IMR-90 (cell line): ENCODE measurements at regions not wholly inside any gene's neighbourhood (a gene's known extent, or its start where the extent isn't known, plus 50 kb on each side); places are given as distances from the start of the nearest gene placed in this dataset.

Experiments used
- ATAC-seq: fragments of 200-7000 bp; cut with Tn5 transposase; 2 replicates; pipeline ENCODE4 v1.9.1; 2020; ENCODE audit warnings: low read depth, mild to moderate bottlenecking, moderate library complexity
- BruUV-seq: library from RNA; stranded (reverse); fragments of 400-500 nt; replicated peaks from 2 replicates; lab custom pipeline; 2021; lab: Mats Ljungman, UMichigan
- CTCF ChIA-PET: fragments of 300-600 bp; formaldehyde crosslinking; extraction: SDS; loops from one replicate; lab custom pipeline; 2021; ENCODE audit warnings: antibody characterized with exemption; lab: Yijun Ruan, JAX
- POLR2A ChIA-PET: fragments of 300-600 bp; sonication (Branson Sonifier 250); formaldehyde crosslinking; loops from one replicate; lab custom pipeline; 2022; ENCODE audit warnings: antibody characterized with exemption; ENCODE audit not compliant: unreplicated experiment; lab: Charles Lee
- DNase-seq: peaks from one replicate; pipeline ENCODE4 v3.0.0; 2013
- H2AFZ ChIP-seq: replicated peaks from 2 replicates; pipeline ENCODE3; 2013; ENCODE audit warnings: low read length, mild to moderate bottlenecking; ENCODE audit not compliant: poor library complexity
- H2AK5ac ChIP-seq: 2 replicates; pipeline ENCODE4 v1.6.1; 2013; ENCODE audit warnings: low read depth, low read length, inconsistent platforms
- H2AK9ac ChIP-seq: replicated peaks from 2 replicates; pipeline ENCODE3; 2013; ENCODE audit warnings: mild to moderate bottlenecking, low read depth, low read length, moderate library complexity; ENCODE audit not compliant: poor library complexity
- H2BK120ac ChIP-seq: 2 replicates; pipeline ENCODE4 v1.6.1; 2013; ENCODE audit warnings: low read depth, low read length, inconsistent platforms
- H2BK15ac ChIP-seq: 3 replicates; pipeline ENCODE4 v1.6.1; 2013; ENCODE audit warnings: low read depth, low read length, inconsistent platforms
- H2BK20ac ChIP-seq: 2 replicates; pipeline ENCODE4 v1.6.1; 2013; ENCODE audit warnings: low read depth, mild to moderate bottlenecking, inconsistent platforms, low read length, moderate library complexity
- H2BK5ac ChIP-seq: 2 replicates; pipeline ENCODE4 v1.6.1; 2013; ENCODE audit warnings: mild to moderate bottlenecking, low read depth, low read length, inconsistent platforms; ENCODE audit not compliant: poor library complexity, severe bottlenecking
- H3K14ac ChIP-seq: replicated peaks from 2 replicates; pipeline ENCODE4 v1.6.1; 2013; ENCODE audit warnings: low read depth, low read length, inconsistent platforms
- H3K18ac ChIP-seq: 2 replicates; pipeline ENCODE4 v1.6.1; 2013; ENCODE audit warnings: low read depth, low read length, control low read depth
- H3K23ac ChIP-seq: 2 replicates; pipeline ENCODE4 v1.6.1; 2013; ENCODE audit warnings: low read depth, low read length, inconsistent platforms
- H3K27ac ChIP-seq: 2 replicates; pipeline ENCODE4 v1.5.1; 2013; ENCODE audit warnings: mild to moderate bottlenecking, control low read depth, low read length; ENCODE audit not compliant: insufficient read depth
- H3K27me3 ChIP-seq: 2 replicates; pipeline ENCODE4 v1.6.1; 2013; ENCODE audit warnings: low read length; ENCODE audit not compliant: control insufficient read depth, insufficient read depth
- H3K36me3 ChIP-seq: 2 replicates; pipeline ENCODE4 v1.6.1; 2013; ENCODE audit warnings: low read length, mixed read lengths; ENCODE audit not compliant: control insufficient read depth, insufficient read depth
- H3K4ac ChIP-seq: 2 replicates; pipeline ENCODE4 v1.6.1; 2013; ENCODE audit warnings: low read depth, low read length, inconsistent platforms
- H3K4me1 ChIP-seq: 2 replicates; pipeline ENCODE4 v1.6.1; 2013; ENCODE audit warnings: low read length, mixed read lengths; ENCODE audit not compliant: control insufficient read depth, insufficient read depth
- H3K4me2 ChIP-seq: 2 replicates; pipeline ENCODE4 v1.6.1; 2013; ENCODE audit warnings: low read depth, mild to moderate bottlenecking, control low read depth, low read length, moderate library complexity
- H3K4me3 ChIP-seq: 2 replicates; pipeline ENCODE4 v1.5.1; 2013; ENCODE audit warnings: low read depth, mild to moderate bottlenecking, control low read depth, low read length, moderate library complexity; ENCODE audit not compliant: insufficient read depth
- H3K56ac ChIP-seq: 2 replicates; pipeline ENCODE4 v1.6.1; 2013; ENCODE audit warnings: low read length, inconsistent platforms; ENCODE audit not compliant: insufficient read depth; ENCODE audit errors: extremely low read depth
- H3K79me1 ChIP-seq, 2 experiments: 2 replicates each; pipeline ENCODE4 v1.6.1; 2013; ENCODE audit warnings: low read length in 2 of 2, inconsistent platforms in 1 of 2, low read depth in 1 of 2
- H3K9ac ChIP-seq: 2 replicates; pipeline ENCODE4 v1.6.1; 2013; ENCODE audit warnings: low read depth, low read length, control low read depth
- H3K9me1 ChIP-seq: 2 replicates; pipeline ENCODE4 v1.6.1; 2013; ENCODE audit warnings: low read length, inconsistent platforms; ENCODE audit not compliant: insufficient read depth
- H3K9me3 ChIP-seq: 2 replicates; pipeline ENCODE4 v1.6.1; 2013; ENCODE audit warnings: low read length; ENCODE audit not compliant: control insufficient read depth, insufficient read depth
- H4K20me1 ChIP-seq: 2 replicates; pipeline ENCODE4 v1.6.1; 2013; ENCODE audit warnings: low read length, inconsistent platforms; ENCODE audit not compliant: insufficient read depth
- H4K5ac ChIP-seq: 2 replicates; pipeline ENCODE4 v1.6.1; 2013; ENCODE audit warnings: mild to moderate bottlenecking, low read depth, low read length, control low read depth
- H4K8ac ChIP-seq, 2 experiments: 2 replicates each; pipeline ENCODE4 v1.6.1; 2013; ENCODE audit warnings: low read depth in 2 of 2, low read length in 2 of 2, control low read depth in 1 of 2, inconsistent platforms in 1 of 2
- H4K91ac ChIP-seq: 2 replicates; pipeline ENCODE4 v1.6.1; 2013; ENCODE audit warnings: low read depth, low read length, inconsistent platforms; ENCODE audit not compliant: insufficient read depth
- CHD1 ChIP-seq: IDR thresholded peaks from 2 replicates; pipeline ENCODE4 v1.6.1; 2012; ENCODE audit warnings: low read depth, low read length, improper control_type of control experiment
- WGBS, 2 experiments: methylation state at CpG; one replicate each; pipeline versions ENCODE4 v1.1.5 to v1.1.7; 2013; ENCODE audit warnings: missing lambda C conversion rate in 2 of 2; ENCODE audit not compliant: insufficient read length in 1 of 2; ENCODE audit errors: extremely low coverage in 2 of 2; 5-methylcytosine and 5-hydroxymethylcytosine counted together
- dilution Hi-C: fragments of 300-500 bp; cut with HindIII; formaldehyde crosslinking; loops from one replicate; pipeline ENCODE4 v1.14.3; 2018; ENCODE audit warnings: low sequenced_read_pairs; ENCODE audit not compliant: unreplicated experiment
- in situ Hi-C: fragments of 300-500 bp; cut with MboI; formaldehyde crosslinking; loops from 3 replicates; pipeline ENCODE4 v1.14.3; 2019; ENCODE audit warnings: low sequenced_read_pairs, inconsistent platforms, mixed read lengths
- intact Hi-C: fragments of 100-400 bp; cut with micrococcal nuclease; formaldehyde crosslinking; loops from 2 replicates; pipeline ENCODE4 v1.10.0; 2022

DNA sequence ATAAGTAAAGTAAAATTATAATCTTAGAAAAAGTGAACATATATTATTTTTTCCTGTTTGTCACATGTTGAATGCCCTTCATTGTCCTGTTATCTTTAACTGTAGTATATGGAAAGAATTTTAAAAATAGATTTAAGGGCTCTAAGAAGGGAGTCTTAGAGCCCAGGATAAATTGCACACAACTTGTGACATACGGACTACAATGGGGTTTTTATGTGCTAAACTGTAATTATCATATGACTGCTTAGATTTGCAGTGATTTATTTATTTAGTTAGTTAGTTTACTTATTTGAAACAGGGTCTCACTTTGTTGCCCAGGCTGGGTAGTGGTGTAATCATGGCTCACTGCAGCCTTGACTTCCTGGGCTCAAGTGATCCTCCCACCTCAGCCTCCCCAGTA, 187.8 kb upstream of the HMGA2 start:
- Histone ChIP-seq H4K20me1 (no peaks in the 10 kb centered on the region), H3K27me3 (no peaks in the 10 kb centered on the region), H4K5ac (peak overlapping the region; percentile 30; the same call in 1 of the 2 replicates), H3K4me3 (no peak overlapping the region), H3K9me3 (no peaks in the 10 kb centered on the region), H3K9me1 (peaks cover 18% of the 10 kb centered on the region), H3K9ac (no peak overlapping the region), H4K8ac (peak overlapping the region; percentile 20 to 55; a peak in 2 of 4 replicates), H3K4me2 (no peak overlapping the region), H3K14ac (no peak overlapping the region; the same call in 1 of the 2 replicates), H2AFZ (no peak overlapping the region), H3K27ac (no peak overlapping the region), H3K18ac (peak overlapping the region; percentile 27; the same call in 1 of the 2 replicates), H2BK120ac (peak overlapping the region; percentile 93; the same call in 1 of the 2 replicates), H2BK20ac (peak overlapping the region; percentile 91; the same call in 1 of the 2 replicates), H2AK5ac (peak overlapping the region; percentile 81), H2AK9ac (no peak overlapping the region), H3K56ac (no peak overlapping the region), H2BK15ac (peak overlapping the region; percentile 90; the same call in 2 of the 3 replicates), H2BK5ac (peak overlapping the region; percentile 98), H3K36me3 (no peaks in the 10 kb centered on the region), H3K4ac (peak overlapping the region; percentile 83; the same call in 1 of the 2 replicates), H3K79me1 (peaks cover 0 to 47% of the 10 kb centered on the region in 2 experiments; a peak in 2 of 4 replicates), H3K4me1 (peaks cover 36% of the 10 kb centered on the region), H3K23ac (no peak overlapping the region; the same call in 1 of the 2 replicates), H4K91ac (no peak overlapping the region; the same call in 1 of the 2 replicates)
- in situ Hi-C loops (no loop called here), intact Hi-C loops (no loop called here), dilution Hi-C loops (no loop called here)
- WGBS, 2 experiments = no CpG with 5 or more reads among the region's 1 CpG
- ATAC-seq (no peak), DNase-seq (no peak)
- POLR2A ChIA-PET = interaction anchor here (0.6 kb wide), 1 partner anchor 17 kb away, joined by 3 read pairs; no protein-coding TSS in a partner anchor
- no TSS peak for BruUV-seq
- no peak for TF ChIP-seq CHD1
- CTCF ChIA-PET = no interaction called here
